ENCODE measurements at regions not wholly inside any gene's neighbourhood (a gene's known extent, or its start where the extent isn't known, plus 50 kb on each side); places are given as distances from the start of the nearest gene placed in this dataset.

DNA sequence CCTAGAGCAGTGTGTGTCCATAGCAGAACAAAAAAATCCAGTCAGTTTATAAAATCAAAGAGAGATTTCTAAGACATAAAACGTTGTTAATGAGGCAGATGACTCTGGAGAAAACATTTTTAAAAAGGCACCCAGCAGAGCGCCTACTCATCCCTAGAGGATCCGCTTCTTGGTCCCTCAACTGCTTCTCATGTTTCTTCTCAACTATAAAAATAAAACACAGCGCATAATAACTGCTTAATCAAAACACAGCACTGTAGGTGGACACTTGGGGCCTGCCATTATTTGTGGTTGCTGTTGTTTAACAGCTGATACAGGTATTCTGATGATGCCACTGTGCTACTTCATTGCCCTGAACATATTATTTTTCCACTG is 347.9 kb downstream of the FGF9 start:
- DNase-seq: no peak
- no peak for ATAC-seq (ENCODE audit: low read depth)

DNA sequence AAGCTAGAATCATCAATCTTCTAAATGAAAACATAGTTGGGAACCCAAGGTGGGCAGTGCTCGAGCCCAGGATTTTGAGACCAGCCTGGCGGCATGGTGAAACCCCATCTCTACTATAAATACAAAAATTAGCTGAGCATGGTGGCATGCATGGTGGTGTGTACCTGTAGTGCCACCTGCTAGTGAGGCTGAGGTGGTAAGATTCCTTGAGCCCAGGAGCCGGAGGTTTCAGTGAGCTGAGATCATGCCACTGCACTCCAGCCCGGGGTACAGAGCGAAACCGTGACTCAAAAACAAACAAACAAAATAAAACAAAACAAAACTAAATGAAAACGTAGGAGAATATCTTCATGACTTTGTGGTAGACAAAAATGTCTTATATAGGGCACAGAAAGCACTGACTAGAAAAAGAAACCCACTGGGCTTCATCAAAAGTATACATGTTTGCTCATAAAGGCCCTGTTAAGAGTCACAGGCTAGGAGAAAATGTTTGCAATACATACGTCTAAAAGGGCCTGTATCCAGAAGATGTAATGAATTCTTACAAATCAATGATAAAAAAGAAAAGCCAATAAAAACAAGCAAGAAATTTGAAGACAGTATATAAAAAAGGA is 353.6 kb downstream of the FGF9 start:
- H2AFZ ChIP-seq (ENCODE audit: insufficient read depth, low read depth, low read length, poor library complexity, severe bottlenecking): no peak overlapping the region
- H3K27me3 ChIP-seq (replicated peaks in 1 of 4; ENCODE audit: control extremely low read depth in 1 of 4, control insufficient read depth in 3 of 4, insufficient read depth in 4 of 4, low read length in 3 of 4): no peaks in the 10 kb centered on the region
- no peaks in the 10 kb centered on the region for H4K20me1 ChIP-seq (ENCODE audit: control insufficient read depth, insufficient read depth, low read length, poor library complexity, severe bottlenecking)
- no CpG with 5 or more reads among the region's 8 CpGs for WGBS (ENCODE audit: insufficient coverage)
- intact Hi-C loops (cut with micrococcal nuclease): no loop called here
- no peak overlapping the region for H3K4me2 ChIP-seq (replicated peaks; ENCODE audit: low read depth, low read length, poor library complexity, severe bottlenecking)
- no peak overlapping the region for H3K4me3 ChIP-seq (ENCODE audit: control extremely low read depth in 1 of 5, extremely low read depth in 1 of 5, insufficient read depth in 1 of 5, low read depth in 2 of 5, low read length in 4 of 5)
- ChIA-PET CTCF (no interaction called here), POLR2A (no interaction called here)
- H3K79me2 ChIP-seq (ENCODE audit: control insufficient read depth, insufficient read depth, low read length): no peaks in the 10 kb centered on the region
- no peaks in the 10 kb centered on the region for H3K36me3 ChIP-seq (replicated peaks in 1 of 2; ENCODE audit: control extremely low read depth in 1 of 2, control insufficient read depth in 1 of 2, extremely low read depth in 1 of 2, insufficient read depth in 2 of 2, low read length in 1 of 2)
- H3K27me3 Mint-ChIP-seq: no peaks in the 10 kb centered on the region
- H3K27ac Mint-ChIP-seq: no peak overlapping the region
- TF ChIP-seq, protein P1, sequence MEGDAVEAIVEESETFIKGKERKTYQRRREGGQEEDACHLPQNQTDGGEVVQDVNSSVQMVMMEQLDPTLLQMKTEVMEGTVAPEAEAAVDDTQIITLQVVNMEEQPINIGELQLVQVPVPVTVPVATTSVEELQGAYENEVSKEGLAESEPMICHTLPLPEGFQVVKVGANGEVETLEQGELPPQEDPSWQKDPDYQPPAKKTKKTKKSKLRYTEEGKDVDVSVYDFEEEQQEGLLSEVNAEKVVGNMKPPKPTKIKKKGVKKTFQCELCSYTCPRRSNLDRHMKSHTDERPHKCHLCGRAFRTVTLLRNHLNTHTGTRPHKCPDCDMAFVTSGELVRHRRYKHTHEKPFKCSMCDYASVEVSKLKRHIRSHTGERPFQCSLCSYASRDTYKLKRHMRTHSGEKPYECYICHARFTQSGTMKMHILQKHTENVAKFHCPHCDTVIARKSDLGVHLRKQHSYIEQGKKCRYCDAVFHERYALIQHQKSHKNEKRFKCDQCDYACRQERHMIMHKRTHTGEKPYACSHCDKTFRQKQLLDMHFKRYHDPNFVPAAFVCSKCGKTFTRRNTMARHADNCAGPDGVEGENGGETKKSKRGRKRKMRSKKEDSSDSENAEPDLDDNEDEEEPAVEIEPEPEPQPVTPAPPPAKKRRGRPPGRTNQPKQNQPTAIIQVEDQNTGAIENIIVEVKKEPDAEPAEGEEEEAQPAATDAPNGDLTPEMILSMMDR (IDR thresholded peaks at IDR 0.05): no peak
- no peak for TF ChIP-seq EZH2 (IDR thresholded peaks at IDR 0.05; ENCODE audit: borderline replicate concordance, insufficient read depth, low read depth, low read length, poor library complexity, severe bottlenecking)
- H3K9ac ChIP-seq (ENCODE audit: low read length): no peak overlapping the region
- H3K9me3 Mint-ChIP-seq (ENCODE audit: insufficient read depth): no peaks in the 10 kb centered on the region
- ATAC-seq (ENCODE audit: low read depth) (no peak), DNase-seq (no peak)
- H3K4me3 Mint-ChIP-seq: no peak overlapping the region
- H3K4me1 Mint-ChIP-seq: no peaks in the 10 kb centered on the region
- H3K4me1 ChIP-seq (ENCODE audit: control insufficient read depth in 2 of 2, insufficient read depth in 2 of 2, low read length in 2 of 2): no peaks in the 10 kb centered on the region
- H3K9me3 ChIP-seq (ENCODE audit: control extremely low read depth in 1 of 3, control insufficient read depth in 2 of 3, insufficient read depth in 1 of 3, low read length in 2 of 3): no peaks in the 10 kb centered on the region
- H3K27ac ChIP-seq (ENCODE audit: low read length in 2 of 2): no peak overlapping the region

More for the DNA sequence above, 347.9 kb downstream of the FGF9 start:
- TF ChIP-seq EZH2 (IDR thresholded peaks at IDR 0.05; ENCODE audit: borderline replicate concordance, insufficient read depth, low read depth, low read length, poor library complexity, severe bottlenecking): no peak
- TF ChIP-seq, protein P1 (IDR thresholded peaks at IDR 0.05): no peak
- H3K4me3 ChIP-seq (ENCODE audit: control extremely low read depth in 1 of 5, extremely low read depth in 1 of 5, insufficient read depth in 1 of 5, low read depth in 2 of 5, low read length in 4 of 5): no peak overlapping the region
- no peaks in the 10 kb centered on the region for H4K20me1 ChIP-seq (ENCODE audit: control insufficient read depth, insufficient read depth, low read length, poor library complexity, severe bottlenecking)
- H3K4me1 ChIP-seq (ENCODE audit: control insufficient read depth in 2 of 2, insufficient read depth in 2 of 2, low read length in 2 of 2): peaks cover 0 to 4% of the 10 kb centered on the region in 2 donors
- no peak overlapping the region for H3K27ac Mint-ChIP-seq
- peaks cover 9% of the 10 kb centered on the region for H3K4me1 Mint-ChIP-seq
- WGBS (ENCODE audit: insufficient coverage): 86% methylated on average over 3 of the region's 4 CpGs
- no peaks in the 10 kb centered on the region for H3K36me3 ChIP-seq (replicated peaks in 1 of 2; ENCODE audit: control extremely low read depth in 1 of 2, control insufficient read depth in 1 of 2, extremely low read depth in 1 of 2, insufficient read depth in 2 of 2, low read length in 1 of 2)
- no peak overlapping the region for H3K4me3 Mint-ChIP-seq
- ChIA-PET CTCF (interaction anchor here (1.3 kb wide), 1 partner anchor 259 kb away, joined by 3 read pairs; no protein-coding TSS in a partner anchor), POLR2A (no interaction called here)
- no peaks in the 10 kb centered on the region for H3K9me3 ChIP-seq (ENCODE audit: control extremely low read depth in 1 of 3, control insufficient read depth in 2 of 3, insufficient read depth in 1 of 3, low read length in 2 of 3)
- H3K9ac ChIP-seq (ENCODE audit: low read length): no peak overlapping the region
- no peaks in the 10 kb centered on the region for H3K27me3 ChIP-seq (replicated peaks in 1 of 4; ENCODE audit: control extremely low read depth in 1 of 4, control insufficient read depth in 3 of 4, insufficient read depth in 4 of 4, low read length in 3 of 4)
- H3K9me3 Mint-ChIP-seq (ENCODE audit: insufficient read depth): no peaks in the 10 kb centered on the region
- H2AFZ ChIP-seq (ENCODE audit: insufficient read depth, low read depth, low read length, poor library complexity, severe bottlenecking): no peak overlapping the region
- no peak overlapping the region for H3K27ac ChIP-seq (ENCODE audit: low read length in 2 of 2)
- intact Hi-C loops (cut with micrococcal nuclease): loop anchor here (10.0 kb wide), 1 partner anchor 184 kb away; no protein-coding TSS in a partner anchor
- H3K27me3 Mint-ChIP-seq: peaks cover 3% of the 10 kb centered on the region
- no peaks in the 10 kb centered on the region for H3K79me2 ChIP-seq (ENCODE audit: control insufficient read depth, insufficient read depth, low read length)
- H3K4me2 ChIP-seq (replicated peaks; ENCODE audit: low read depth, low read length, poor library complexity, severe bottlenecking): no peak overlapping the region

Data from B cell (primary cell).